H7 (cell line): ENCODE measurements at regions not wholly inside any gene's neighbourhood (a gene's known extent, or its start where the extent isn't known, plus 50 kb on each side); places are given as distances from the start of the nearest gene placed in this dataset.

Source experiments
- DNase-seq: peaks from one replicate; pipeline ENCODE4 v3.0.0; 2012
- H3K27me3 ChIP-seq: 2 replicates; pipeline ENCODE4 v1.6.0; 2011; ENCODE audit warnings: mild to moderate bottlenecking, low read length; ENCODE audit not compliant: control insufficient read depth, insufficient read depth
- H3K36me3 ChIP-seq: replicated peaks from 2 replicates; pipeline ENCODE4 v1.5.1; 2011; ENCODE audit warnings: low read length; ENCODE audit not compliant: control insufficient read depth, insufficient read depth
- H3K4me3 ChIP-seq: 2 replicates; pipeline ENCODE4 v1.5.1; 2011; ENCODE audit warnings: low read depth, mild to moderate bottlenecking, control low read depth, low read length, moderate library complexity; ENCODE audit not compliant: insufficient read depth

DNA sequence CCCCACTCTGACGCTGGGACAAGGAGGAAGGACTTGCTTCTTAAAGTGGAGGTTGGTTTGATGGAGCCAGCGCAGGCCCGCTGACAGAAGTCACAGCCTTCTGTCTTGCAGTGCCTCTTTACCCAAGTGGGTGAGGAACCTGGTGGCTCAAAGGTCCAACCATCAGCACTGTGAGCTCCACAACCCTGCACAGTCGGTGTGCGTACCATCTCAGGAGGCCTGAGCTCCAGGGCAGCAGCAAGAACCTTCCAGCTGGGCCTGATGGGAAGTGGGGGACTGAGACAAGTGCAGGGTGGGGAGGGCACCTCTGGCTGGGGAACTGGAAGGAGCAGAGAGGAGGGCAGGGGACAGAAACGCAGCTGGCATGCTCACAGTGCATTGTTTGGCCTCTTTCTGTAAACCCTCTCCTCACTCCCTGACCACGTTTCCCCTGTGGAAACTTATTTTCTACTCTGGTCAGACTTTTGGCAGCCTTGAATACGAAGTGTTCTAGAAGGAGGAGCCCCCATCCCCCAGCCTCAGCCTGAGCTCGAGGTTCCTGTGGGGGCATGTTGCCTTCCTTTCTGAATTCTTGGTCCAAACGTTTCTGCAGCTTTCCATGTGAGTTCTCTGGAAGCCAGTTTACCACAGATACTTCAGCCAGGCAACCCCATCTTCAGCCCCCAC lies 178.5 kb upstream of the PITX1 start:
- Histone ChIP-seq H3K36me3 (no peaks in the 10 kb centered on the region), H3K27me3 (no peaks in the 10 kb centered on the region; the same call in 1 of the 2 replicates), H3K4me3 (no peak overlapping the region)
- DNase-seq = no peak

DNA sequence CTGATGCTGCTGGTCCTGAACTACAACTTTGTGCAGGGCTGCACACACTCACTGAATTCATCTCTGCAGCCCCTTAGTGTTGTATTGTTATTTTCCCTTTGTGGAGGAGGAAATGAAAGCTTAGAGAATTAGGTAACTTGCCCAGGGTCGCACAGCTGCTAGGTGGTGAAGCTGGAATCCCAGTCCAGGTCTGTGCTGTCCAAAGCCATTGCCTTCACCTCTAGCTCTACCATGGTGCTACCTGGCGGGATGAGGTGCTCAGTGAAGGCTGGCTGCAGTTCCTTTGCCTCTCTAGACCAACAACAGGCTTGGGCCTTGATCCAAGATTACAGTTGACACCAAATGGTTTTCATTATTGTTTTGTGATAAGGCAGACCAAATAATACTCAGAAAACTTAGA lies 177.8 kb upstream of the PITX1 start:
- Histone ChIP-seq H3K27me3 (no peaks in the 10 kb centered on the region; the same call in 1 of the 2 replicates), H3K4me3 (no peak overlapping the region), H3K36me3 (no peaks in the 10 kb centered on the region)
- no peak for DNase-seq

DNA sequence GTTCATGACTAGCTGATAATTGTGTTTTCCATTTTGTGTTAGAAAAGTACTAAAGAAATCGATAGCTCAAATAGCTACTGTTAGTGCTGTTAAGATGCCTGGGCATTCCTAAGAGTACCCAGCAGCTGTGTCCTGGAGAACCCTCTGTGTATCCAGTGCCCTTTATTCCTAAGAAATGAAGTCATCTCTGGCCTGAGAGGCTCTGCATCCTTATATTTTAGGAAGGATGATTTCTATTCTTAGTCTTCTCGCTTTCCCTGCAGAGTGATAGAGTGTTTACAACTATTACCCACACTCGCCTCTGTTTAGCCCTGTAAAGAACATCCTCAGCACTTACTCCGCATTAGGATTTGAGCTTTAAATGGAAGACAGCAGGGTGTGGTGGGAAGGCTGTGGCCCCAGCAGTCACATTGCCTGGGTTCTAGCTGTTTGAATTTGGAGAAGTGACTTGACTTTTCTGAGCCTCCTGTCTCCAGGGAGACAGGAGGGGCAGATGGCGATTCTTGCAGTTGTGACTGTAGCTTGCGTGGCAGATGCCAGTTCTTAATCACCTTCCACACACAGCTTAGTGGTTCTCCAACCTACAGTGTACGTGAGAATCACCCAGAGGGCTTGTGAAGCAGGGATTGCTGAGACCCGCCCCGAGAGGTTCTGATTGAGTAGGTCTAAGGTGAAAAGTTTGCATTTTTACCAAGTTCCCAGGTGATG lies 177.2 kb upstream of the PITX1 start:
- Histone ChIP-seq H3K4me3 (no peak overlapping the region), H3K36me3 (no peaks in the 10 kb centered on the region), H3K27me3 (no peaks in the 10 kb centered on the region; the same call in 1 of the 2 replicates)
- DNase-seq = no peak

DNA sequence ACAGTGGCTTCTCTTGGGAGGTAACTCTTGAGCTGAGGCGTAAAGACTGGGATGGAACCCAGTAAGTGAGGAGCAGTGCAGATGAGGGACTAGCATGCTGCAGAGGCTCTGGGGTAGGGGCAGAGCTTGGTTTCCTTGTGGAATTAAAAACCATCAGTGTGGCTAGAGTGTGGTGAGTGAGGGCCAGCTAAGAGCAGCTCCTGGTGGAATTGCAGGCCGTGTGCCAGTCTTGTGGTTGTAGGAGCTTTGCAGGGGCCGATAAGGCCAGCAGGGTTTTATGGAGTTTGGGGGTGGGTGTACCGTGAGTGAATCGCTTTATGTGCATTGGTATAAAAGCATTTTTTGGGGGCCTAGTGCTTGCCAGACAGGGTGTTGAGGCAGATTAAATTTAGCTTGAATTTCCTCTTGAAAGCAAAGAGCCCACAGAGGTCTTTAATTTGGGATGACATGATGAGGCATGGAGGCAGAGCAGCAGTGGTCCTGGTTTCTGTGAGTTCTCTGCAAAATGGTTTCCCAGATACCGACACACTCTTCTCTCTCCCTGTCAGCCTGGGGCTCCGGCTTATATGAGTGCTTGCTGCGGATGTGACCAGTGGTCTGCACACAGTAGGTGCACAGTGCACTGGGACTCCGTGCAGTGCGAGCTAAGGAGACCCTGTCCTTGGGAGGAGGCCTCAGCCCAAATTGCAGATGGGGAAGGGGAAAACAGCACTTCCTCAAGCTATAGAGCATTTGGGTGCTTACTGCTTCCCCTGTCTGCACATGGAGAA lies 176.4 kb upstream of the PITX1 start:
- Histone ChIP-seq H3K4me3 (no peak overlapping the region), H3K36me3 (no peaks in the 10 kb centered on the region), H3K27me3 (no peaks in the 10 kb centered on the region; the same call in 1 of the 2 replicates)
- DNase-seq = no peak

DNA sequence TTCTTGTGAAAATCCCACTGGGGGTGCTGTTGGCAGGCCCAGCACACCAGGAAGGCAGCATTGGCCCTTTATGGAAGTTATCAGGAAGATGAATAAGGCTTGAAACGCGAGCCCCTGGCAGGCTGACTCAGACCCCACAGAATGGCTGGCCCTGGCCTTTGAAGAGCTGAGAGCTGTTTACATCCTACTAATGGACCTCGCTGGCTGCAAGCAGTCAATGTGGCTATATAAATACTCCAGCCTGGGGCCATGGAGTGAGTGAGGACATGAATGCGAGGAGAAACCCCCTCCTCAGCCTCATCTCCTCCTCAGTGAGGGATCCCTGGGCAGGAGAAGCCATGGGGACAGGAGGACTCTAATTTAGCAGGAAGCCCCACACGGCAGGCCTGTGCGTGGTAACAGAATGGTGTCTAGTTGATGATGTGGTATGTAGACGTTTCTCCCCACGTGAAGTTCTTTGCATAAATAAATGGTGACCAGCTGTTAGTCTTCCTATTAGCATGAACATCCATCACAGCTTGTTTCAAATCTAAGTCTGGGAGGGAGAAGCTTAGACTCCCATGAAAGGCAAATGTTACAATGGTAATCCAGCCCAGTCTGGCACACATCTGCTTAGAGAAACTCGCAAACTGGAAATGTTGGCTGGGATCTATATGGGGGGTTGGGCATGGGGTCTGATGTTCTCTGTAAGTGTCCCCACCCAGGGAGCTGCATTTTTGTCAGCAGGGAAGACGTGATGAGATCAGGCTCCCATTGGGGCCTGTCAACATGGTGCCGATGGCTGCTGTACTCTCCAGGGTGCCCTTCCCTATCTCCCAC lies 175.1 kb upstream of the PITX1 start:
- Histone ChIP-seq H3K36me3 (no peaks in the 10 kb centered on the region), H3K4me3 (no peak overlapping the region), H3K27me3 (no peaks in the 10 kb centered on the region; the same call in 1 of the 2 replicates)
- DNase-seq = no peak

DNA sequence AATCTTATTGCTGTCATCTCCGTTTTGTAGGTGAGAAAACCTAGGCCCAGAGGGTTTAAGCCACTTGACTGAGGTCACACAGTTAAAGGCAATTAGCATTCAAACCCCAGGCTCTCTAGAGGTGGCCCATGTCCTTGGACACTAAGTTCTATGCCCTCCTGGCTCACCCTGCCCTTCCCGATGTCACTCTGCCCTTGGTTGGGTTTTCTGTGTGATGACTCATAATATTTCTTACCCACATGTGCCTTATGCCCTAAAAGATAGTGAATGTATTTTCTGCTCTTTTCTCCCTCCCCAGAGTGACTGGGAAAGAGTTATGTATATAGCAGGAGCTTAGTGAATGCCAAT lies 174.5 kb upstream of the PITX1 start:
- no peaks in the 10 kb centered on the region; the same call in 1 of the 2 replicates for H3K27me3 ChIP-seq
- no peak overlapping the region for H3K4me3 ChIP-seq
- no peak for DNase-seq
- no peaks in the 10 kb centered on the region for H3K36me3 ChIP-seq

DNA sequence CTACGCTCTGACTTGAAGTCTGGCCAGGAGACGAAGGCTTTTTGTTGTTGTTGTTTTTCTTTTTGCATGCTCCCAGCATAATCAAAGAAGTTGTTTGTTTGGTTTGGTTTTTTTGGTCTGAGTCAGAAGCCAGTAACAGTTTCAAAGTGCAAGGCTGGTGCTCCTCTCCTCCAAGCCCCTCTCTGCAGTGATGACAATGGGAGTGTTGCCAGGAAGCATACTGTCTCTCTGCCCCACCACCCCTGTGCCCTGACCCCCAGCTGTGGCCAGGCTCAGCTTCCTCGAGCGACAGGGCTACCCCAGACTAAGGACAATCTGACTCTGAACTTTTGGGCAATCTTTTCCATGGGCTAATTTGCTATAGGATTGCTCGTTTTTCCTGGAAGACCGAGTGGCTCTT lies 173.8 kb upstream of the PITX1 start:
- no peak overlapping the region for H3K4me3 ChIP-seq
- no peak for DNase-seq
- no peaks in the 10 kb centered on the region; the same call in 1 of the 2 replicates for H3K27me3 ChIP-seq
- H3K36me3 ChIP-seq = no peaks in the 10 kb centered on the region

DNA sequence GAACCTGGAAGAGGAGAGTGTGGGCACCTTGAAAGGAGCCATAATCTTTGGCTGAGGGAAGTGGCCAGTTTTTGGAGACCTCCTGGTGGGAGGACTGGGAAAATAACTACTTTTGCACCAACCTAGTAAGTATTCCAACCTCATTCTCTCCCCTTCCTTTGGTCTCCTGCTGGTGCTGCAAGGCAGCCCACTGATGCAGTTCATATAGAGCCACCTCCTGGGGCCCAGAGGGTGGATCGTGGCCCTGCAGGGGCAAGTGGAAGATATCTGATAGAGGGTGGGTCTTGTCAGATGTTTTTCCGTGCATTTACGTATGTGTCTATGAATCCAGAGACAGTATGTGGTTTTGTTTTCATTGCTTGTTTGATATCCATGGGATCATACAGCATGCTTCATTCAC lies 172.8 kb upstream of the PITX1 start:
- no peaks in the 10 kb centered on the region for H3K36me3 ChIP-seq
- no peak overlapping the region for H3K4me3 ChIP-seq
- H3K27me3 ChIP-seq = no peaks in the 10 kb centered on the region; the same call in 1 of the 2 replicates
- DNase-seq = no peak

DNA sequence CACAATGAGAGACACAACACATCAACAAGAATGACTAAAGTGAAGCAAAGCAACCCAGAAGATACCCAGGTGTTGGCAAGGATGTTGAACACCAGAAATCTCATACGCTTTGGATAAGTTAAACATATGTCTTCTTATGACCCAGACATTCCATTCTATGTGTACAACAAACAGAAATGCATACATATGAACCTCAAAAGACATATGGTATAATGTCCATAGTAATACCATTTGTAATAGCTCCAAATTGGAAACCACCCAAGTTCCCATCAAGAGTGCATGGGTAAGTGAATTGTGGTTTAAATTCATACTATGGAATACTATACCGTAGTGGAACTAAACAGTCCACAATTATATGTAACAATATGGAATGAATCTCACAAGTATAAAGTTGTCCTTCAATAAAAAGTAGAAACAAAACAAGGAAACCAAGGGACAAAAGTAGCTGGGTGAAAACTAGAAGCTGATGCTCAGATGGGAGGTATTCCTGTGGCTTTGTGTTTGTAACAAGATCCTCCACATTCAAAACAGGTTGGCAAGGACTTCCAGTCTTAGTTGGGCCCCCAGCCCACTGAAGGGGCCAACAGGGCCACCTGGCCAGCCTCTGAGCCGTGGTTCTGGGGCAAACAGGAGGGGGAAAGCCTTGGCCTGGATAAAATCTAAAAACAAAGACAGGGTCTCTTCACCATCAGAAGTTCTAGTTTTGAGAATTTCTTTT lies 171.8 kb upstream of the PITX1 start:
- Histone ChIP-seq H3K27me3 (no peaks in the 10 kb centered on the region), H3K36me3 (no peaks in the 10 kb centered on the region), H3K4me3 (no peak overlapping the region)
- DNase-seq = no peak

DNA sequence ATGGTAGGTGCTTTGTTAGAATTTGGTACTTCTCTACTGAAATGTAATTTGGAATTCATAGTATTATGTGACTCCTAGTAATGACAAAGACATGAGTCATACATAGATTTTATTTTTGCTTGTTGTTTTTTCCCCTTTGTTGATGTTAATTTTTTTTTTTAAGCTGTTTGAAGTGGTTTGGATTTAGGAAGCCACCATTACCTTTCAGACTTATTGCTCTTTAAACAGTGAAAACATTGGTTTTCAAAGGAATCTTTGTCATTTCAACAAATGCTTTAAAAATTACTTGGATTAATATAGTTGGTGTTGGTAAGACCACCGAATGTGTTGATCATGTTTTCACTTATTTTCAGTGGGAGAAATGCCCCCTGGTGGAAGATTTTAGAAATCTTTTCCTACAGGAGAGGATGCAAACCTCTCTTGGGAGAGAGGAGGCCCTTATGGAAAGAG lies 170.1 kb upstream of the PITX1 start:
- Histone ChIP-seq H3K27me3 (no peaks in the 10 kb centered on the region), H3K4me3 (no peak overlapping the region), H3K36me3 (no peaks in the 10 kb centered on the region)
- DNase-seq = no peak

DNA sequence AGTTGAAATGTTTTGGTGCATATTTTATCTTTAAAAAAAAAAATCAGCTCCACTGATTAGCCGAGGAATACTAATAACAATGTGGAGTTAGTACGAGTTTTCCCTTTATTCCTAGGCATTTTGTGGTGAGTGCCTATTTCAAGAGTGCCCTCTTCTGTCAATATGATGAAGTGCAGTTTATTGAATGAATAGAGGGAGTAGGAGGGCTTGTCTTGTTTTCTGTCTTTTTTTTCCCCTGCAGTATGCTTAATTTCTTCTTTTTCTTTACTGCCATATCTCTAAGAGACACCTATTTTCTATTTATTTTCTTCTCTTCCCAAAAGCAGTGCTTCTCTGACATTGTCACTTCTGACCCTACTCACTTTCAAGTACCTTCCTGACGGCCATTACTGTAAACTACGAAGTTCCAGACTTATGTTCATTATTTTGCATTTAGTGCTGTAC lies 169.6 kb upstream of the PITX1 start:
- Histone ChIP-seq H3K4me3 (no peak overlapping the region), H3K36me3 (no peaks in the 10 kb centered on the region), H3K27me3 (no peaks in the 10 kb centered on the region)
- no peak for DNase-seq

DNA sequence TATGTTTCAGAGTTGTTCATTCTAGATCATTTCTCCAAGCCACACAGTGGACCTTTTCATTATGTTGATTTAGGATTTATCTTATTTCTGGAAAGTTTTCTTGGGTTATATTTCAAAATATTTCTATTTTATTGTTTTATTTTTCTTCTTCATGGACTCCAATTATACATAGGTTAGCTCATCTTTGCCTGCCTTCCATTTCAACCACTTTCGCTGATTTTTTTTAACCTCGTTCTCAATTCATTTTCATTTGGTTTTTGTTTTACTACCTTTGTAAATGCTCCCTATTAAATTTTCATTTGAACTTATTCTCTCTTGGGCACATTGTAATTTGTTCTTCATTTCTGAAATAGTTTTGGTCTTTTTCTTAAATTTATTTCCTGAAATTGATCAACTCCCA lies 169.0 kb upstream of the PITX1 start:
- H3K36me3 ChIP-seq = no peaks in the 10 kb centered on the region
- no peaks in the 10 kb centered on the region for H3K27me3 ChIP-seq
- DNase-seq = no peak
- H3K4me3 ChIP-seq = no peak overlapping the region

DNA sequence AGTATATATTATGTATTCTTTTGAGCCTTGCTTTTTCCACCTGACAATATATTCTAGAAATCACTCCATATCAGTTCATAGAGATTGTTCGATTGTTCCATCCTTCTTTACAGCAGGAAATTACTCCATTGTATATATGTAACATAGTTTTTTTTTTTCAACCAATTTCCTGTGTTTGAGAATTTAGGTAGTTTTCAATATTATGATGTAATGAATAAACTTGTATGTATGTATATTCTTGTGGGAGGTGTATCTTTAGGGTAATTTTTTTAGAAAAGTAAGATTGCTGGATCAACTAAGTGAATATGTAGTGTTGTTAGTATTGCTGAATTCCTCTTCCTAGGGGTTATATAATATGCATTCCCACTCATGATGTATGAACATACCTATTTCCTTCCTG lies 165.9 kb upstream of the PITX1 start:
- H3K36me3 ChIP-seq = no peaks in the 10 kb centered on the region
- no peak overlapping the region for H3K4me3 ChIP-seq
- DNase-seq = no peak
- no peaks in the 10 kb centered on the region for H3K27me3 ChIP-seq

DNA sequence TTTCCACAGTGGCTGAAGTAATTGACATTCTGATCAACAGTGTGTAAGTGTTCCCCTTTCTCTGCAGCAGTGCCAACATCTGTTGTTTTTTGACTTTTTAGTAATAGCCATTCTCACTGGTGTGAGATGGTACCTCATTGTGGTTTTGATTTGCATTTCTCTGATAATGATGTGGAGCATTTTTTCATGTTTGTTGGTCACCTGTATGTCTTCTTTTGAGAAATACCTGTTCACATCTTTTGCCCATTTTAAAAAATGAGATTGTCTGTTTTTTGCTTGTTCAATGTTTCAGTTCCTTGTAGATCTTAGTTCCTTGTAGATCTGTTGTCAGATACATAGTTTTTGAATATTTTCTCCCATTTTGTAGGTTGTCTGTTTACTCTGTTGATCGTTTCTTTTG lies 162.5 kb upstream of the PITX1 start:
- no peaks in the 10 kb centered on the region for H3K36me3 ChIP-seq
- H3K27me3 ChIP-seq = peaks cover 8% of the 10 kb centered on the region; the same call in 1 of the 2 replicates
- no peak overlapping the region for H3K4me3 ChIP-seq
- no peak for DNase-seq
